GM23338 (cell line): ENCODE measurements at regions not wholly inside any gene's neighbourhood (a gene's known extent, or its start where the extent isn't known, plus 50 kb on each side); places are given as distances from the start of the nearest gene placed in this dataset.

Experiments used
- ATAC-seq: fragments of 200-7000 bp; cut with Tn5 transposase; 3 replicates; pipeline ENCODE4 v1.9.1; 2020
- DNase-seq: peaks from one replicate; pipeline ENCODE4 v3.0.0-alpha.2; 2015; ENCODE audit warnings: low spot score
- H2AFZ ChIP-seq: fragments of 200-600 bp; sonication (generic); 2 replicates; pipeline ENCODE4 v1.8.0; 2016; ENCODE audit warnings: antibody characterized with exemption, mild to moderate bottlenecking, moderate library complexity
- H3F3A ChIP-seq: fragments of 200-600 bp; sonication (generic); replicated peaks from 2 replicates; pipeline ENCODE4 v1.8.0; 2017; ENCODE audit warnings: antibody characterized with exemption, mixed run types, low read depth
- H3K27ac ChIP-seq: fragments of 200-600 bp; sonication (generic); 2 replicates; pipeline ENCODE4 v1.6.1; 2016; ENCODE audit warnings: low read depth
- H3K27me3 ChIP-seq: fragments of 200-600 bp; sonication (generic); 2 replicates; pipeline ENCODE4 v1.8.0; 2016; ENCODE audit warnings: mild to moderate bottlenecking, mixed run types, moderate library complexity; ENCODE audit not compliant: insufficient read depth
- H3K36me3 ChIP-seq: fragments of 200-600 bp; sonication (generic); 2 replicates; pipeline ENCODE4 v1.8.0; 2016; ENCODE audit warnings: mild to moderate bottlenecking; ENCODE audit not compliant: insufficient read depth
- H3K4me1 ChIP-seq: fragments of 200-600 bp; sonication (generic); 2 replicates; pipeline ENCODE4 v1.8.0; 2016; ENCODE audit warnings: mild to moderate bottlenecking, moderate library complexity; ENCODE audit not compliant: insufficient read depth
- H3K4me2 ChIP-seq: fragments of 200-600 bp; sonication (generic); 2 replicates; pipeline ENCODE4 v1.7.1; 2017; ENCODE audit warnings: mixed run types
- H3K4me3 ChIP-seq: fragments of 200-600 bp; sonication (generic); 2 replicates; pipeline ENCODE4 v1.6.1; 2016; ENCODE audit warnings: mixed run types
- H3K79me2 ChIP-seq: fragments of 200-600 bp; sonication (generic); replicated peaks from 2 replicates; pipeline ENCODE4 v1.8.0; 2017; ENCODE audit warnings: mild to moderate bottlenecking; ENCODE audit not compliant: insufficient read depth
- H3K9me2 ChIP-seq: fragments of 200-600 bp; sonication (generic); 2 replicates; pipeline ENCODE4 v1.8.0; 2017; ENCODE audit not compliant: insufficient read depth
- H4K20me1 ChIP-seq: fragments of 200-600 bp; sonication (generic); replicated peaks from 2 replicates; pipeline ENCODE4 v1.8.0; 2017; ENCODE audit warnings: mild to moderate bottlenecking; ENCODE audit not compliant: insufficient read depth
- H3K27ac Mint-ChIP-seq: 2 replicates; pipeline ENCODE4 v1.8.0; 2020; ENCODE audit warnings: inconsistent platforms, mild to moderate bottlenecking, moderate library complexity, mixed read lengths
- H3K27me3 Mint-ChIP-seq: 3 replicates; pipeline ENCODE4 v1.8.0; 2022; ENCODE audit warnings: low read depth, mild to moderate bottlenecking, moderate library complexity, mixed read lengths, inconsistent platforms; ENCODE audit not compliant: insufficient read depth, poor library complexity
- H3K36me3 Mint-ChIP-seq: 3 replicates; pipeline ENCODE4 v1.8.0; 2021; ENCODE audit warnings: low read depth, mild to moderate bottlenecking, inconsistent platforms, moderate library complexity, mixed read lengths
- H3K4me1 Mint-ChIP-seq: 3 replicates; pipeline ENCODE4 v1.8.0; 2020; ENCODE audit warnings: mild to moderate bottlenecking, inconsistent platforms, mixed read lengths
- H3K4me3 Mint-ChIP-seq: 3 replicates; pipeline ENCODE4 v1.8.0; 2021; ENCODE audit warnings: moderate library complexity, mild to moderate bottlenecking, inconsistent platforms, mixed read lengths
- H3K9me3 Mint-ChIP-seq: 3 replicates; pipeline ENCODE4 v1.8.0; 2020; ENCODE audit warnings: moderate library complexity, mild to moderate bottlenecking, inconsistent platforms, mixed read lengths
- CREB1 ChIP-seq: fragments of 250-450 bp; sonication (Bioruptor Pico); IDR thresholded peaks from 2 replicates; pipeline ENCODE4 v1.5.0; 2020; ENCODE audit warnings: low read depth, mild to moderate bottlenecking, moderate library complexity
- JUNB ChIP-seq: IDR thresholded peaks from one replicate; pipeline ENCODE4 v1.6.1; 2016; ENCODE audit warnings: antibody characterized with exemption; ENCODE audit not compliant: unreplicated experiment
- STAT1 ChIP-seq: IDR thresholded peaks from one replicate; pipeline ENCODE4 v1.6.1; 2016; ENCODE audit warnings: antibody characterized with exemption; ENCODE audit not compliant: unreplicated experiment
- ZNF114 ChIP-seq: fragments of 250-450 bp; sonication (Bioruptor Pico); IDR thresholded peaks from 2 replicates; pipeline ENCODE4 v1.5.0; 2020; ENCODE audit warnings: mild to moderate bottlenecking, moderate library complexity
- ZNF331 ChIP-seq: fragments of 250-450 bp; sonication (Bioruptor Pico); IDR thresholded peaks from 2 replicates; pipeline ENCODE4 v1.5.0; 2020; ENCODE audit warnings: low read depth, mild to moderate bottlenecking, moderate library complexity
- TF ChIP-seq, protein P1 (sequence below), 2 experiments: fragments of 200-600 bp in 1 of 2; sonication (generic) in 1 of 2; conservative IDR thresholded peaks; 2 replicates each; pipeline versions ENCODE4 v1.5.1 to v1.6.1; 2016 to 2017; ENCODE audit warnings: antibody characterized with exemption in 2 of 2, low read depth in 2 of 2, mild to moderate bottlenecking in 2 of 2, moderate library complexity in 1 of 2
- TF ChIP-seq, protein P2 (sequence below): fragments of 250-450 bp; sonication (Bioruptor Pico); IDR thresholded peaks from 2 replicates; pipeline ENCODE4 v1.5.0; 2020; ENCODE audit warnings: mild to moderate bottlenecking, moderate library complexity

DNA sequence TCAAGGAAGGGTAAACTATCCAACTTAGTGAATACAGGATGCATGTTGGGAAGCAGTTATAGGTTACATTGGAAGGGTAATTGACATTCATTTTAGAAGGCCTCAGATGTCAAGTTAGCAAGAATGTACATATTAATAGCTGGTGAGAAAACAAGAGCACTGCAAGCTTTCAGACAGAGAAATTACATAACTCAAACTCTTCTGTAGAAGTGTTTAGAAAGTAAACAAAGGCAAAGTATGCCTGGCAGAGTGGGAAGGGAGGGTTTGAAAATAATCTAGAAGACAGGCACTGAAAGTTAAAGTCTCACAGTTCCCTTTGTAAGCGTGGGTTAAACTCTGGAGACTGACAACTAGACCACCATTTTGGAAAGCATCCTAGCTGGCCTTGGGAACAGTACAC lies 406.2 kb downstream of the ANKRD50 start (continued):
- TF ChIP-seq JUNB (no peak), ZNF114 (CRISPR knock-in tag) (no peak), CREB1 (CRISPR knock-in tag) (no peak)
- TF ChIP-seq, protein P1, sequence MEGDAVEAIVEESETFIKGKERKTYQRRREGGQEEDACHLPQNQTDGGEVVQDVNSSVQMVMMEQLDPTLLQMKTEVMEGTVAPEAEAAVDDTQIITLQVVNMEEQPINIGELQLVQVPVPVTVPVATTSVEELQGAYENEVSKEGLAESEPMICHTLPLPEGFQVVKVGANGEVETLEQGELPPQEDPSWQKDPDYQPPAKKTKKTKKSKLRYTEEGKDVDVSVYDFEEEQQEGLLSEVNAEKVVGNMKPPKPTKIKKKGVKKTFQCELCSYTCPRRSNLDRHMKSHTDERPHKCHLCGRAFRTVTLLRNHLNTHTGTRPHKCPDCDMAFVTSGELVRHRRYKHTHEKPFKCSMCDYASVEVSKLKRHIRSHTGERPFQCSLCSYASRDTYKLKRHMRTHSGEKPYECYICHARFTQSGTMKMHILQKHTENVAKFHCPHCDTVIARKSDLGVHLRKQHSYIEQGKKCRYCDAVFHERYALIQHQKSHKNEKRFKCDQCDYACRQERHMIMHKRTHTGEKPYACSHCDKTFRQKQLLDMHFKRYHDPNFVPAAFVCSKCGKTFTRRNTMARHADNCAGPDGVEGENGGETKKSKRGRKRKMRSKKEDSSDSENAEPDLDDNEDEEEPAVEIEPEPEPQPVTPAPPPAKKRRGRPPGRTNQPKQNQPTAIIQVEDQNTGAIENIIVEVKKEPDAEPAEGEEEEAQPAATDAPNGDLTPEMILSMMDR (conservative IDR thresholded peaks at IDR 0.05; ENCODE audit: low read depth in 2 of 2), result no peak

DNA sequence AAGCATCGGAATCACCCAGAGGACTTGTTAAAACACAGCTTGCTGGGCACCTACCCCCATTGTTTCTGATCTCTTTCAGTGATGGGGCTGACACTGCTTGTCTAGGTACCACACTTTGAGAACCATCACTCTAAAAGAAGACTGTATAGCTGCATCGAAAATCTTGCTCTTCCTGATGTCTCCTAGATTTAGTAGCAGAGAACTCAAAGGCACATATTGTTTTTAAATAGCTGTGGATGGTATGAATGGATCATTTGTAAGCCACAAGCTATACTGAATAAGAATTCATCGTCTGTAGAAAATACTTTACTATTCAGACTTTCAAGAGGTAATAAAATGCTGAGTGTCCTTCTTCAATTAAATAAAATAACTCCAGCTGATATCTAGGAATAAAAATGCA lies 405.4 kb downstream of the ANKRD50 start:
- Mint-ChIP-seq H3K27ac (no peak overlapping the region), H3K9me3 (peaks cover 3% of the 10 kb centered on the region; the same call in 2 of the 3 replicates), H3K4me1 (peaks cover 7% of the 10 kb centered on the region; the same call in 2 of the 3 replicates), H3K36me3 (no peaks in the 10 kb centered on the region), H3K4me3 (no peak overlapping the region), H3K27me3 (no peaks in the 10 kb centered on the region)
- Histone ChIP-seq H3K36me3 (no peaks in the 10 kb centered on the region), H4K20me1 (no peaks in the 10 kb centered on the region), H3K4me2 (no peak overlapping the region), H3K4me1 (peaks cover 6% of the 10 kb centered on the region), H3F3A (no peaks in the 10 kb centered on the region), H3K27ac (no peak overlapping the region), H3K4me3 (no peak overlapping the region), H3K9me2 (no peaks in the 10 kb centered on the region), H3K79me2 (no peaks in the 10 kb centered on the region), H3K27me3 (no peaks in the 10 kb centered on the region), H2AFZ (no peak overlapping the region; the same call in 1 of the 2 replicates)
- ATAC-seq, result no peak
- DNase-seq, result no peak
- TF ChIP-seq, protein P2, sequence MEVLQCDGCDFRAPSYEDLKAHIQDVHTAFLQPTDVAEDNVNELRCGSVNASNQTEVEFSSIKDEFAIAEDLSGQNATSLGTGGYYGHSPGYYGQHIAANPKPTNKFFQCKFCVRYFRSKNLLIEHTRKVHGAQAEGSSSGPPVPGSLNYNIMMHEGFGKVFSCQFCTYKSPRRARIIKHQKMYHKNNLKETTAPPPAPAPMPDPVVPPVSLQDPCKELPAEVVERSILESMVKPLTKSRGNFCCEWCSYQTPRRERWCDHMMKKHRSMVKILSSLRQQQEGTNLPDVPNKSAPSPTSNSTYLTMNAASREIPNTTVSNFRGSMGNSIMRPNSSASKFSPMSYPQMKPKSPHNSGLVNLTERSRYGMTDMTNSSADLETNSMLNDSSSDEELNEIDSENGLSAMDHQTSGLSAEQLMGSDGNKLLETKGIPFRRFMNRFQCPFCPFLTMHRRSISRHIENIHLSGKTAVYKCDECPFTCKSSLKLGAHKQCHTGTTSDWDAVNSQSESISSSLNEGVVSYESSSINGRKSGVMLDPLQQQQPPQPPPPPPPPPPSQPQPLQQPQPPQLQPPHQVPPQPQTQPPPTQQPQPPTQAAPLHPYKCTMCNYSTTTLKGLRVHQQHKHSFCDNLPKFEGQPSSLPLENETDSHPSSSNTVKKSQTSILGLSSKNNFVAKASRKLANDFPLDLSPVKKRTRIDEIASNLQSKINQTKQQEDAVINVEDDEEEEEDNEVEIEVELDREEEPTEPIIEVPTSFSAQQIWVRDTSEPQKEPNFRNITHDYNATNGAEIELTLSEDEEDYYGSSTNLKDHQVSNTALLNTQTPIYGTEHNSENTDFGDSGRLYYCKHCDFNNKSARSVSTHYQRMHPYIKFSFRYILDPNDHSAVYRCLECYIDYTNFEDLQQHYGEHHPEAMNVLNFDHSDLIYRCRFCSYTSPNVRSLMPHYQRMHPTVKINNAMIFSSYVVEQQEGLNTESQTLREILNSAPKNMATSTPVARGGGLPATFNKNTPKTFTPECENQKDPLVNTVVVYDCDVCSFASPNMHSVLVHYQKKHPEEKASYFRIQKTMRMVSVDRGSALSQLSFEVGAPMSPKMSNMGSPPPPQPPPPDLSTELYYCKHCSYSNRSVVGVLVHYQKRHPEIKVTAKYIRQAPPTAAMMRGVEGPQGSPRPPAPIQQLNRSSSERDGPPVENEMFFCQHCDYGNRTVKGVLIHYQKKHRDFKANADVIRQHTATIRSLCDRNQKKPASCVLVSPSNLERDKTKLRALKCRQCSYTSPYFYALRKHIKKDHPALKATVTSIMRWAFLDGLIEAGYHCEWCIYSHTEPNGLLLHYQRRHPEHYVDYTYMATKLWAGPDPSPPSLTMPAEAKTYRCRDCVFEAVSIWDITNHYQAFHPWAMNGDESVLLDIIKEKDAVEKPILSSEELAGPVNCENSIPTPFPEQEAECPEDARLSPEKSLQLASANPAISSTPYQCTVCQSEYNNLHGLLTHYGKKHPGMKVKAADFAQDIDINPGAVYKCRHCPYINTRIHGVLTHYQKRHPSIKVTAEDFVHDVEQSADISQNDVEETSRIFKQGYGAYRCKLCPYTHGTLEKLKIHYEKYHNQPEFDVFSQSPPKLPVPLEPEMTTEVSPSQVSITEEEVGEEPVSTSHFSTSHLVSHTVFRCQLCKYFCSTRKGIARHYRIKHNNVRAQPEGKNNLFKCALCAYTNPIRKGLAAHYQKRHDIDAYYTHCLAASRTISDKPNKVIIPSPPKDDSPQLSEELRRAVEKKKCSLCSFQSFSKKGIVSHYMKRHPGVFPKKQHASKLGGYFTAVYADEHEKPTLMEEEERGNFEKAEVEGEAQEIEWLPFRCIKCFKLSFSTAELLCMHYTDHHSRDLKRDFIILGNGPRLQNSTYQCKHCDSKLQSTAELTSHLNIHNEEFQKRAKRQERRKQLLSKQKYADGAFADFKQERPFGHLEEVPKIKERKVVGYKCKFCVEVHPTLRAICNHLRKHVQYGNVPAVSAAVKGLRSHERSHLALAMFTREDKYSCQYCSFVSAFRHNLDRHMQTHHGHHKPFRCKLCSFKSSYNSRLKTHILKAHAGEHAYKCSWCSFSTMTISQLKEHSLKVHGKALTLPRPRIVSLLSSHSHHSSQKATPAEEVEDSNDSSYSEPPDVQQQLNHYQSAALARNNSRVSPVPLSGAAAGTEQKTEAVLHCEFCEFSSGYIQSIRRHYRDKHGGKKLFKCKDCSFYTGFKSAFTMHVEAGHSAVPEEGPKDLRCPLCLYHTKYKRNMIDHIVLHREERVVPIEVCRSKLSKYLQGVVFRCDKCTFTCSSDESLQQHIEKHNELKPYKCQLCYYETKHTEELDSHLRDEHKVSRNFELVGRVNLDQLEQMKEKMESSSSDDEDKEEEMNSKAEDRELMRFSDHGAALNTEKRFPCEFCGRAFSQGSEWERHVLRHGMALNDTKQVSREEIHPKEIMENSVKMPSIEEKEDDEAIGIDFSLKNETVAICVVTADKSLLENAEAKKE, result no peak
- no peak for TF ChIP-seq ZNF331 (CRISPR knock-in tag)
- no peak for TF ChIP-seq STAT1
